ENCODE measurements at regions not wholly inside any gene's neighbourhood (a gene's known extent, or its start where the extent isn't known, plus 50 kb on each side); places are given as distances from the start of the nearest gene placed in this dataset.

DNA sequence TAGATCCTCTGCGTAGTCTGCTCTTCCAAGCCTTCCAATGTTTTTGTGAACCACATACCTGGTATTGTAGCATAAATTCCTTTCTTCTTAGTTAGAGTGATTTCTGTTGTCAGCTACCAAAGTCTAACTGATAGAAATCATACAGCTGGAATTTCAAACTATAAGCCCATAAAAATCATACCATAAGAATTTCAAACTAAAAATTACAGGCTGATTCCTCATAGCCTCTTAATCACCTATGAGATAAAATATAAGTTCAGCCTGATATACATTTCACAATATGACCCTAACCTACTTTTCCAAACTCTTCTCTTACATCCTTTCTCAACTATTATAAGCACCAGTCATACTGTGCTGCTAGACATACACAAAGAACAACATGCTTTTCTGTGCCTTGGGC is 64.8 kb downstream of the PTHLH start:
- H3K4me3 Mint-ChIP-seq = no peak overlapping the region
- H3K4me1 Mint-ChIP-seq = peaks cover 4% of the 10 kb centered on the region
- peak overlapping the region; percentile 16 for H3K27ac Mint-ChIP-seq (ENCODE audit: unreplicated experiment)
- H3K27me3 Mint-ChIP-seq (ENCODE audit: low read depth) = no peaks in the 10 kb centered on the region
- TF ChIP-seq, protein P1, sequence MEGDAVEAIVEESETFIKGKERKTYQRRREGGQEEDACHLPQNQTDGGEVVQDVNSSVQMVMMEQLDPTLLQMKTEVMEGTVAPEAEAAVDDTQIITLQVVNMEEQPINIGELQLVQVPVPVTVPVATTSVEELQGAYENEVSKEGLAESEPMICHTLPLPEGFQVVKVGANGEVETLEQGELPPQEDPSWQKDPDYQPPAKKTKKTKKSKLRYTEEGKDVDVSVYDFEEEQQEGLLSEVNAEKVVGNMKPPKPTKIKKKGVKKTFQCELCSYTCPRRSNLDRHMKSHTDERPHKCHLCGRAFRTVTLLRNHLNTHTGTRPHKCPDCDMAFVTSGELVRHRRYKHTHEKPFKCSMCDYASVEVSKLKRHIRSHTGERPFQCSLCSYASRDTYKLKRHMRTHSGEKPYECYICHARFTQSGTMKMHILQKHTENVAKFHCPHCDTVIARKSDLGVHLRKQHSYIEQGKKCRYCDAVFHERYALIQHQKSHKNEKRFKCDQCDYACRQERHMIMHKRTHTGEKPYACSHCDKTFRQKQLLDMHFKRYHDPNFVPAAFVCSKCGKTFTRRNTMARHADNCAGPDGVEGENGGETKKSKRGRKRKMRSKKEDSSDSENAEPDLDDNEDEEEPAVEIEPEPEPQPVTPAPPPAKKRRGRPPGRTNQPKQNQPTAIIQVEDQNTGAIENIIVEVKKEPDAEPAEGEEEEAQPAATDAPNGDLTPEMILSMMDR (conservative IDR thresholded peaks at IDR 0.05) = no peak
- no peak for DNase-seq (ENCODE audit: low read depth, low spot score)
- no peaks in the 10 kb centered on the region for H3K36me3 Mint-ChIP-seq (ENCODE audit: low read depth)
- H3K9me3 Mint-ChIP-seq = peaks cover 6% of the 10 kb centered on the region

DNA sequence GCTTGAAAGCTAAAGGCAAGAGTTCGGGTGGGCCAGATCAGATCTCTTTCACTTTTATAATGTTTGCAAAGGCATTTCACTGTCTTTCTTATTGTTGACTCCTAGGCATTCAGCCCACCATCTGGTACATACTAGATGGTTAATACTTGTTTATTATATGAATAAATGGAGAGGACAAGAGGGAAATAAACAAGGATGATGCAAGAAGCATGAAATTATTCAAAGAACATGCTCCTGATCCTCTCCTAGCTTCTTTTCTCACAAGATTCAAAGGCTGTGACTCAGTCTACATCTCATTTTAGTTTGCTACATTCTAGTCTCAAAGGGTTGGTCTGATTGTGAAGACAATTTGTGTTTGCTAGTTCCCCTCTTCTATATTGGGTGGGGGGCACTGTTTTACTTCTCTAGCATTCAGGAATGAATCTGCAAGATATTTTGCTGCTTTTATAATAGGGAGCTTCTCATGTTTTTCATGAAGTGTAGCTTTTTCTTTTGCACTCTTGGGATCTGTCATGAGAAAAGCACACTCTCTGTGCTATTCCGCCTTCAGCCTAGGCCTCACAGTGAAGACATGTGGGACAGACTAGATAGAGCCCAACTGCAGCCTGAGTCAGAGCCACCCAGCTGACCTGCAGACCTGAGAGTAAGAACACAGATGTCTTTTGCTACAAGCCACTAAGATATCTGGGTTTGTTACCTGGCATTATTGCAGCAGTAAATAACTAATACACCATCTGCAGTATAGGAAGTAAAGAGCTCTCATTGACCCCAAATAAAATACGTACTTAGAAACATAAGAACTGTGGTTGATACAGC is 65.7 kb downstream of the PTHLH start:
- no peak for DNase-seq (ENCODE audit: low read depth, low spot score)
- peaks cover 4% of the 10 kb centered on the region for H3K4me1 Mint-ChIP-seq
- TF ChIP-seq, protein P1 (conservative IDR thresholded peaks at IDR 0.05) = no peak
- H3K27me3 Mint-ChIP-seq (ENCODE audit: low read depth) = no peaks in the 10 kb centered on the region
- H3K9me3 Mint-ChIP-seq = peaks cover 6% of the 10 kb centered on the region
- no peaks in the 10 kb centered on the region for H3K36me3 Mint-ChIP-seq (ENCODE audit: low read depth)
- no peak overlapping the region for H3K27ac Mint-ChIP-seq (ENCODE audit: unreplicated experiment)
- H3K4me3 Mint-ChIP-seq = no peak overlapping the region

DNA sequence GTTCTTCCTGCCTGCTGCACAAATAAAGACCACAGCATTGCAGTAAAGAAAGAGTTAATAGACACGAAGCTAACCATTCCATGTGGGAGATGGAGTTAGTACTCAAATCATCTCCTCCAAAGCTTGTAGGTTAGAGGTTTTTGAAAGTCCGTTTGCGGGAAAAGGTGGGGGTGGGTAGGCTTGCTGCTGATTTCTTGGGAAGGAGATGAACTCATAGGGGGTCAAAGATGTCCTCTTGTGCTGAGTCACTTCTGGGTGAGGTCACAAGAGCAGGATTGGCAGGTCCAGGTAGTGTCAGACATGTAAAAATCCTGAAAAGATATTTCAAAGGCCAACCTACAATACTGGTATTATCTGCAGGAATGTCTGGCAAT is 66.4 kb downstream of the PTHLH start:
- Mint-ChIP-seq H3K27me3 (ENCODE audit: low read depth) (no peaks in the 10 kb centered on the region), H3K4me1 (peaks cover 4% of the 10 kb centered on the region), H3K36me3 (ENCODE audit: low read depth) (no peaks in the 10 kb centered on the region), H3K27ac (ENCODE audit: unreplicated experiment) (no peak overlapping the region), H3K9me3 (peaks cover 3% of the 10 kb centered on the region), H3K4me3 (no peak overlapping the region)
- TF ChIP-seq, protein P1 (conservative IDR thresholded peaks at IDR 0.05) = no peak
- no peak for DNase-seq (ENCODE audit: low read depth, low spot score)

DNA sequence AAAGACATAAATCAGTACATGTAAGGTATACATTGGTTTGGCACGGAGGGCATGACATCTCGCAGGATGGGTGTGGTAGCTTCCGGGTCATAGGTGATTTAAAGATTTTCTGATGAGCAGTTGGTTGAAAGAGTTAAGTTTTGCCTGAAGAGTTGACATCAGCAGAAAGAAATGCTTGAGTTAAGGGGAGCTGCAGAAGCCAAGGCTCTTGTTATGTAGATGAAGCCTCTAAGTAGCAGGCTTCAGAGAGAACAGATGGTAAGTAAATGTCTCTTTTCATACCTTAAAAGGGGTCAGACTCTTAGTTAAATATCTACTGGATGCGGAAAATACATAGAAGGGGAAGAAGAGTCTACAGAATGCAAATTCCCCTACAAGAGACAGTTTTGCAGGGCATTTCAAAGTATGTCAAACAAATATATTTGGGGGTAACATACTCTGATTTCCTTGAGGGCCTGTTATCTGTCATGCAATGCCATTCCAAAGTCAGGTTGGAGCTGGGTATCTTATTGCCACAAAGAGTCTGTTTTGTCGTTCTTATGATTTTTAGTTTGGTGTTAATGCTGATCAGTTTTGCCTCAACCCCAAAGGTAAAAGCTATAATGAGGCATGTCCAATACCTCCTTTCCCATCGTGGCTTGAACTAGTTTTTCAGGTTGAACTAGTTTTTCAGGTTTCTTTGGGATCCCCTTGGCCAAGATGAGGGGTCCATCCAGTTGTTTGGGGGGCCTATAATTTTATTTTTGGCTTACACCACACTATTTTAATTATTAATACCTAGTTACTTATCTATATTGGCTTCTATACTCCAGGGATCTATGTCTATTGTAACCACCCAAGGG is 67.0 kb downstream of the PTHLH start:
- TF ChIP-seq, protein P1 (conservative IDR thresholded peaks at IDR 0.05) = no peak
- peaks cover 4% of the 10 kb centered on the region for H3K4me1 Mint-ChIP-seq
- no peaks in the 10 kb centered on the region for H3K27me3 Mint-ChIP-seq (ENCODE audit: low read depth)
- no peak overlapping the region for H3K27ac Mint-ChIP-seq (ENCODE audit: unreplicated experiment)
- peaks cover under 1% of the 10 kb centered on the region for H3K9me3 Mint-ChIP-seq
- H3K4me3 Mint-ChIP-seq = no peak overlapping the region
- DNase-seq (ENCODE audit: low read depth, low spot score) = no peak
- H3K36me3 Mint-ChIP-seq (ENCODE audit: low read depth) = no peaks in the 10 kb centered on the region

DNA sequence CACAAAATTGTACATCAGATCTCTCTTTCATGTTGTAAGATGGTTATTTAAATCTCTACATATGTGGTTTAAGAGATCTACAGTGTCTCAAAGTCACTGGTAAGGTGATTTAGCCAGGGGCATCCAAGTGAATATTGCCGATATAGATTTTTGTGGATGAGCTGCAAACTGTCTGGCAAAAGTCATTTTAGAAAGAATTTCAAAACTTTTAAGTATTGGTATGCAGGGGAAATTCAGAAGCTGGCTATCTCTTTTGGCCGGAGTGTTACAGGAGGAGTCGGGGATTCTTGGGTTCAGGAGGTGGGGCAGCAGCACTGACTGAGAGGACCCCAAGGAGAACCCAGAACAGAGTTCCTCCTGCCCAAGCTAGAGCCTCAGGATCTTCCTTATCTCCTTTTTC is 69.9 kb downstream of the PTHLH start:
- TF ChIP-seq, protein P1 (conservative IDR thresholded peaks at IDR 0.05) = no peak
- Mint-ChIP-seq H3K9me3 (no peaks in the 10 kb centered on the region), H3K27me3 (ENCODE audit: low read depth) (no peaks in the 10 kb centered on the region), H3K36me3 (ENCODE audit: low read depth) (no peaks in the 10 kb centered on the region), H3K4me3 (no peak overlapping the region), H3K4me1 (peaks cover 4% of the 10 kb centered on the region), H3K27ac (ENCODE audit: unreplicated experiment) (no peak overlapping the region)
- DNase-seq (ENCODE audit: low read depth, low spot score) = no peak
